ENCODE measurements at regions not wholly inside any gene's neighbourhood (a gene's known extent, or its start where the extent isn't known, plus 50 kb on each side); places are given as distances from the start of the nearest gene placed in this dataset.

DNA sequence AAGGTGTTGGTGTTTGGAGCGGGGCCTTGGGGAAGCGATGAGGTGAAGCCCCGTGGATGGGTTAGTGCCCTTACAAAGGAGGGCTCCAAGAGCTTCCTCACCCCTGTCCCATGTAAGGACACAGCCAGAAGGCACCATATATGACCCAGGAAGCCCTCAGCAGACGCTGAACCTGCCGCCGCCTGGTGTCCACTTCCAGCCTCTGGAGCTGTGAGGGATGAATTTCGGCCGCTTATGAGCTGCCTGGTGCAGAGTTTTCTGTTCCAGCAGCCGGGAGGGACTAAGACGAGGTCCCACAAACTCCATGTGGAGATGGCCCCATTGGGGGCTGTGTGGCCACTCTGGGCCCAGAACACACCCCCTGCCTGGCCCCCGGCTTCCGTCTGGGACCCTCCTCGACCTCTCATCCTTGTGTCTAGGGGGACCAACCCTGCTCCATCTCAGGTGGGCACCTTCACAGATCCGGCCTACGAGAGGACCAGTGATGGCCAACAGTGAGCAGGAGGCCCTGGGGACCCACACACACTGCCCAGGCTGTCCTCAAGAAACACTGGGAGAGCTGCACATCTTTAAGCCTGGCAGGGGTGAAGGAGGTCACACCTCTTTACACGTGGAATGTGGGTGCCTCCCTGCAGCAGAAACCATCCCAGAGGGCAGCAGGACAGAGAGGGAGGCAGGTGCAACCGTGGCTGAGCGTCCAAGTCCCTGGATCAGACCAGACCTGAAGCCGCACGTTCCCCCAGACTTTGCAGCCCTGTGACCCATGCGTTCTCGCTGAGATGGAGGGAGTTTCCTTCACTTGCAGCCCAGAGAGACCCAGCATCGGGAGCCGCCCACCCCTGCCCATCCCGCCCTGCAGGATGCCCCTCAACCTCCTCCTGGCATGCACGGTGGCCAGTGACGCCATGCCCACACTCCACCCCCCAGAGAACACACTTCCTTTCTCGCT lies 96.1 kb downstream of the PDGFA start:
- TF ChIP-seq, protein P1, sequence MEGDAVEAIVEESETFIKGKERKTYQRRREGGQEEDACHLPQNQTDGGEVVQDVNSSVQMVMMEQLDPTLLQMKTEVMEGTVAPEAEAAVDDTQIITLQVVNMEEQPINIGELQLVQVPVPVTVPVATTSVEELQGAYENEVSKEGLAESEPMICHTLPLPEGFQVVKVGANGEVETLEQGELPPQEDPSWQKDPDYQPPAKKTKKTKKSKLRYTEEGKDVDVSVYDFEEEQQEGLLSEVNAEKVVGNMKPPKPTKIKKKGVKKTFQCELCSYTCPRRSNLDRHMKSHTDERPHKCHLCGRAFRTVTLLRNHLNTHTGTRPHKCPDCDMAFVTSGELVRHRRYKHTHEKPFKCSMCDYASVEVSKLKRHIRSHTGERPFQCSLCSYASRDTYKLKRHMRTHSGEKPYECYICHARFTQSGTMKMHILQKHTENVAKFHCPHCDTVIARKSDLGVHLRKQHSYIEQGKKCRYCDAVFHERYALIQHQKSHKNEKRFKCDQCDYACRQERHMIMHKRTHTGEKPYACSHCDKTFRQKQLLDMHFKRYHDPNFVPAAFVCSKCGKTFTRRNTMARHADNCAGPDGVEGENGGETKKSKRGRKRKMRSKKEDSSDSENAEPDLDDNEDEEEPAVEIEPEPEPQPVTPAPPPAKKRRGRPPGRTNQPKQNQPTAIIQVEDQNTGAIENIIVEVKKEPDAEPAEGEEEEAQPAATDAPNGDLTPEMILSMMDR (IDR thresholded peaks at IDR 0.05; ENCODE audit: control insufficient read depth, extremely low read depth, insufficient read depth), result no peak
- no peak overlapping the region for H3K4me3 ChIP-seq (ENCODE audit: low read depth, low read length)
- DNase-seq (ENCODE audit: low read depth), result no peak

DNA sequence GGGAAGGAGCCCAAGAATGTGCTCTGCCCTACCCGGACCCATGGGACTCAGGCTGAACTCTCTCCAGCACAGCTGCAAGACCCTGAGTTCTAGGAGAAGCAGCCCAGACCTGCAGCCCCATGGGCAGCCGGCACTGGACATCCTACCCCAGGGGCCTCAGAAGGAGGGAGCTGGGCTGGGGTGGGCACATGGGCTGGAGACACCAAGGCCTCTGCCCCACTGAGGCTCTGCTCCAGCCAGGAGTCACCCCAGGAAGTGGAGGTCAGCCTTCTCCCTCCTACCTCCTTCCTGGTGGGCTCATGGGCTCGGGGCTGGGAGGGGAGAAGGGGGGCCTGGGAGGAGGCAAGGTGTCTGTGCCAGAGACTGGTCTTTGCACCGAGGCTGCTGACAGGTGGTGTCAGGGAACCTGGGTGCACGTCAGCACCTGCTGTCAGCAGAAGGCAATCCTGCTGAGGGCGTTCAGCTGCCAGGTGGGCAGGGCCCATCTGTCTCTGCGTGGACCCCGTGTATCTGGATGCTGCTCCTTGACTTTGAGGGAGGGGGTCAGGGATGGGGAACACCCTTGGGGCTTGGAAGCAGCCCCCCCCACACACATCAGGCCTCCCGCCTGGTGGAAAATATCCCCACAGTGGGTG lies 95.2 kb downstream of the PDGFA start:
- TF ChIP-seq, protein P1 (IDR thresholded peaks at IDR 0.05; ENCODE audit: control insufficient read depth, extremely low read depth, insufficient read depth), result no peak
- DNase-seq (ENCODE audit: low read depth), result no peak
- no peak overlapping the region for H3K4me3 ChIP-seq (ENCODE audit: low read depth, low read length)

DNA sequence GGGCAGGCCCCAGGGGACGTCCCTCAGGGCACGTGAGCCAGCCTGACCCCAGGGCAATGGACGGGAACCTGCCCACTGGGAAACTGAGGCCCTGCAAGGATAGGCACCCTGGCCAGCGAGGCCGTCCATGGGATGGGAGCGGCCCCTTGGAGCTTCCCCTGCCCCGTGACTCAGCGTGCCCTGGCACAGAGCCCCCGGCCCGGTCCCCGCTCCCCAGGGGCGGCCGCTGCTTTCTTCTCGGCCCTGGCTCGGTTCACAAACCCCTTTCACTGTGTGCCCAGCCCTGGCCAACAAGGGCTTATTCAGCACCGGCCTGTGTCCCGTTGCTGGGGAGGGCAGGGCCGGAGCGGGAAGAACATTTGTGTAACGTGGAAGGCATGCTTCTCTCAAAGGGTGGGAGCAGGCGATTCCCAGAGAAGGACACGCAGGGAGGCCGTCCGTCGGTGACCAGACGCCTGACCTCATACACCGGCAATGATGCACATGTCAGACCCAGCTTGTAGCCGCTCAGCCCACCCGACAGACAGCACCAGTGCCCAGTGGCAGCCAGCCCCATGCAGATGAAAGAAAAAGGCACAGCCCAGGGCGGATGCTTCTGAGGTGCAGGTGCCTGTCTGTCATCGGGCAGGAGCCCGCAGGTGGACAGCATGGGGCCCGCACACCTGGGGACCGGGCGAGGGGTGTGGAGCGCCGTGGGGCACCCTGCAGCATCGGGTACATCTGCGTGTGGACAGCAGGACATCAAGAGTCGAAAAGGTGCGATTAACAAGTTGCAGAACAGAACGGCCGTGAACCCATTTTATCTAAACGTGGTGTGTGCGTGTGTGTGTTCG lies 94.5 kb downstream of the PDGFA start:
- DNase-seq (ENCODE audit: low read depth), result no peak
- no peak overlapping the region for H3K4me3 ChIP-seq (ENCODE audit: low read depth, low read length)
- TF ChIP-seq, protein P1 (IDR thresholded peaks at IDR 0.05; ENCODE audit: control insufficient read depth, extremely low read depth, insufficient read depth), result no peak

DNA sequence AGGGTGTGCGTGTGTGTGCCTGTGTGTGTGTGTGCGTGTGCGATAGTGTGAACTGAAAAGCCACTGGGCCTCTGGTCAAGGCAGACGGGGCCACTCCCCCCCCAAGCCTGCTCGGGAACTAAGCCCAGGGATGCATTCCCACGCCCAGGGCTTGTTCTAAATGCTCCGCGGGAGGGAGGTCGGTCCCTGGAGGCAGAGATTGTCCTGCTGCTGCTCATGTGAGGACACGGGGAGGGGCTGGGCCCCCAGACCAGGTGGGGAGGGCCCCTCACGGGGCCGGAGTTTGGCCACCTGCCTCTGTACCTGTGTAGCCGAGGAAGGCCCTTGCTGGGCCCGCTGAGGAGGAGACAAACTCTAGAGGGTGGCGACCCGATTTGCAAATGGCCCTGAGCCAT lies 93.9 kb downstream of the PDGFA start:
- H3K4me3 ChIP-seq (ENCODE audit: low read depth, low read length), result no peak overlapping the region
- TF ChIP-seq, protein P1 (IDR thresholded peaks at IDR 0.05; ENCODE audit: control insufficient read depth, extremely low read depth, insufficient read depth), result no peak
- no peak for DNase-seq (ENCODE audit: low read depth)

DNA sequence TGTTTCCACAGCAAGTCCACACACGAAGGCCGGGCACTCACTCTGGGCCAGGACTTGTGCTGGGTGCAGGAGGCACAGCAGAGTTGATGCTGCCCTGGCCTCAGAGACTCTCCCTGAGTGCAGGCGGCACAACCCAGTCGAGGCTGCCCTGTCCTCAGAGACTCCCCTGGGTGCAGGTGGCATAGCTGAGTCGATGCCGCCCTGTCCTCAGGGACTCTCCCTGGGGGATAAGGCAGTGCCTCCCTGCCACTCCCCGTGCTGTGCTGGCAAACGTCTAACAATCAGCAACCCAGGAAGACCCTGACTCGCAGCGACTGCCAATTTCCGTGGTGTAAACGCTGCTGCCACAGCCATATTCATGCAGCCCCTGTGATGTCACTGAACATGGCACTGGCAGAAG lies 93.1 kb downstream of the PDGFA start:
- DNase-seq (ENCODE audit: low read depth), result no peak
- no peak overlapping the region for H3K4me3 ChIP-seq (ENCODE audit: low read depth, low read length)
- TF ChIP-seq, protein P1 (IDR thresholded peaks at IDR 0.05; ENCODE audit: control insufficient read depth, extremely low read depth, insufficient read depth), result no peak

DNA sequence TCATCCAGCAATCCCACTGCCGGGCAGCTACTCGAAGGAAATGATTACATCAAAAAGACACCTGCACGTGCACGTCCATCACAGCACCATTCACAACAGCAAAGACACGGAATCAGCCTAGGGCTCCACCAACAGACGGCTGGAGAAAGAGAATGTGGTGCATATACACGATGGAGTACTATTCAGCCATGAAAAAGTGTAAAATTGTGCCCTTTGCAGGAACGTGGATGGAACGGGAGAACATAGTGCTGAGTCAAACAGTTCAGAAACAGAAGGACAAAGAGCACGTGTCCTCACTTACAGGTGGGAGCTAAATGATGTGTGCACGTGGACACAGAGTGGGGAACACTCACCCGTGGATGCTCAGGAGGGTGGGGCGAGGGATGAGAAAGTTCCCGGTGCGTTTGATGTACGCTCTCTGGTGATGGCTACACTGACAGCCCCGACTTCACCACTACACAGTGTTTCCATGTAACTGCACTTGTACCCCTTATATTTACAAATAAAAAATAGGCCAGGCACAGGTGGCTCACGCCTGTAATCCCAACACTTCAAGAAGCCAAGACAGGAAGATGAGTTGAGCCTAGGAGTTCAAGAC lies 92.0 kb downstream of the PDGFA start:
- H3K4me3 ChIP-seq (ENCODE audit: low read depth, low read length), result no peak overlapping the region
- no peak for DNase-seq (ENCODE audit: low read depth)
- TF ChIP-seq, protein P1 (IDR thresholded peaks at IDR 0.05; ENCODE audit: control insufficient read depth, extremely low read depth, insufficient read depth), result no peak
